IMR-90 (cell line): ENCODE measurements at regions not wholly inside any gene's neighbourhood (a gene's known extent, or its start where the extent isn't known, plus 50 kb on each side); places are given as distances from the start of the nearest gene placed in this dataset.

Source experiments
- ATAC-seq: fragments of 200-7000 bp; cut with Tn5 transposase; 2 replicates; pipeline ENCODE4 v1.9.1; 2020; ENCODE audit warnings: low read depth, mild to moderate bottlenecking, moderate library complexity
- BruUV-seq: library from RNA; stranded (reverse); fragments of 400-500 nt; replicated peaks from 2 replicates; lab custom pipeline; 2021; lab: Mats Ljungman, UMichigan
- CTCF ChIA-PET: fragments of 300-600 bp; formaldehyde crosslinking; extraction: SDS; loops from one replicate; lab custom pipeline; 2021; ENCODE audit warnings: antibody characterized with exemption; lab: Yijun Ruan, JAX
- POLR2A ChIA-PET: fragments of 300-600 bp; sonication (Branson Sonifier 250); formaldehyde crosslinking; loops from one replicate; lab custom pipeline; 2022; ENCODE audit warnings: antibody characterized with exemption; ENCODE audit not compliant: unreplicated experiment; lab: Charles Lee
- DNase-seq: peaks from one replicate; pipeline ENCODE4 v3.0.0; 2013
- H2AFZ ChIP-seq: replicated peaks from 2 replicates; pipeline ENCODE3; 2013; ENCODE audit warnings: low read length, mild to moderate bottlenecking; ENCODE audit not compliant: poor library complexity
- H2AK5ac ChIP-seq: 2 replicates; pipeline ENCODE4 v1.6.1; 2013; ENCODE audit warnings: low read depth, low read length, inconsistent platforms
- H2AK9ac ChIP-seq: replicated peaks from 2 replicates; pipeline ENCODE3; 2013; ENCODE audit warnings: mild to moderate bottlenecking, low read depth, low read length, moderate library complexity; ENCODE audit not compliant: poor library complexity
- H2BK120ac ChIP-seq: 2 replicates; pipeline ENCODE4 v1.6.1; 2013; ENCODE audit warnings: low read depth, low read length, inconsistent platforms
- H2BK15ac ChIP-seq: 3 replicates; pipeline ENCODE4 v1.6.1; 2013; ENCODE audit warnings: low read depth, low read length, inconsistent platforms
- H2BK20ac ChIP-seq: 2 replicates; pipeline ENCODE4 v1.6.1; 2013; ENCODE audit warnings: low read depth, mild to moderate bottlenecking, inconsistent platforms, low read length, moderate library complexity
- H2BK5ac ChIP-seq: 2 replicates; pipeline ENCODE4 v1.6.1; 2013; ENCODE audit warnings: mild to moderate bottlenecking, low read depth, low read length, inconsistent platforms; ENCODE audit not compliant: poor library complexity, severe bottlenecking
- H3K14ac ChIP-seq: replicated peaks from 2 replicates; pipeline ENCODE4 v1.6.1; 2013; ENCODE audit warnings: low read depth, low read length, inconsistent platforms
- H3K18ac ChIP-seq: 2 replicates; pipeline ENCODE4 v1.6.1; 2013; ENCODE audit warnings: low read depth, low read length, control low read depth
- H3K23ac ChIP-seq: 2 replicates; pipeline ENCODE4 v1.6.1; 2013; ENCODE audit warnings: low read depth, low read length, inconsistent platforms
- H3K27ac ChIP-seq: 2 replicates; pipeline ENCODE4 v1.5.1; 2013; ENCODE audit warnings: mild to moderate bottlenecking, control low read depth, low read length; ENCODE audit not compliant: insufficient read depth
- H3K27me3 ChIP-seq: 2 replicates; pipeline ENCODE4 v1.6.1; 2013; ENCODE audit warnings: low read length; ENCODE audit not compliant: control insufficient read depth, insufficient read depth
- H3K36me3 ChIP-seq: 2 replicates; pipeline ENCODE4 v1.6.1; 2013; ENCODE audit warnings: low read length, mixed read lengths; ENCODE audit not compliant: control insufficient read depth, insufficient read depth
- H3K4ac ChIP-seq: 2 replicates; pipeline ENCODE4 v1.6.1; 2013; ENCODE audit warnings: low read depth, low read length, inconsistent platforms
- H3K4me1 ChIP-seq: 2 replicates; pipeline ENCODE4 v1.6.1; 2013; ENCODE audit warnings: low read length, mixed read lengths; ENCODE audit not compliant: control insufficient read depth, insufficient read depth
- H3K4me2 ChIP-seq: 2 replicates; pipeline ENCODE4 v1.6.1; 2013; ENCODE audit warnings: low read depth, mild to moderate bottlenecking, control low read depth, low read length, moderate library complexity
- H3K4me3 ChIP-seq: 2 replicates; pipeline ENCODE4 v1.5.1; 2013; ENCODE audit warnings: low read depth, mild to moderate bottlenecking, control low read depth, low read length, moderate library complexity; ENCODE audit not compliant: insufficient read depth
- H3K56ac ChIP-seq: 2 replicates; pipeline ENCODE4 v1.6.1; 2013; ENCODE audit warnings: low read length, inconsistent platforms; ENCODE audit not compliant: insufficient read depth; ENCODE audit errors: extremely low read depth
- H3K79me1 ChIP-seq, 2 experiments: 2 replicates each; pipeline ENCODE4 v1.6.1; 2013; ENCODE audit warnings: low read length in 2 of 2, inconsistent platforms in 1 of 2, low read depth in 1 of 2
- H3K9ac ChIP-seq: 2 replicates; pipeline ENCODE4 v1.6.1; 2013; ENCODE audit warnings: low read depth, low read length, control low read depth
- H3K9me1 ChIP-seq: 2 replicates; pipeline ENCODE4 v1.6.1; 2013; ENCODE audit warnings: low read length, inconsistent platforms; ENCODE audit not compliant: insufficient read depth
- H3K9me3 ChIP-seq: 2 replicates; pipeline ENCODE4 v1.6.1; 2013; ENCODE audit warnings: low read length; ENCODE audit not compliant: control insufficient read depth, insufficient read depth
- H4K20me1 ChIP-seq: 2 replicates; pipeline ENCODE4 v1.6.1; 2013; ENCODE audit warnings: low read length, inconsistent platforms; ENCODE audit not compliant: insufficient read depth
- H4K5ac ChIP-seq: 2 replicates; pipeline ENCODE4 v1.6.1; 2013; ENCODE audit warnings: mild to moderate bottlenecking, low read depth, low read length, control low read depth
- H4K8ac ChIP-seq, 2 experiments: 2 replicates each; pipeline ENCODE4 v1.6.1; 2013; ENCODE audit warnings: low read depth in 2 of 2, low read length in 2 of 2, control low read depth in 1 of 2, inconsistent platforms in 1 of 2
- H4K91ac ChIP-seq: 2 replicates; pipeline ENCODE4 v1.6.1; 2013; ENCODE audit warnings: low read depth, low read length, inconsistent platforms; ENCODE audit not compliant: insufficient read depth
- BHLHE40 ChIP-seq: fragments of 150-350 bp; IDR thresholded peaks from 2 replicates; pipeline ENCODE4 v1.6.1; 2016; ENCODE audit warnings: mild to moderate bottlenecking, low read depth, low read length
- CEBPB ChIP-seq: IDR thresholded peaks from 2 replicates; pipeline ENCODE4 v1.6.1; 2012; ENCODE audit warnings: low read depth, low read length, improper control_type of control experiment
- CHD1 ChIP-seq: IDR thresholded peaks from 2 replicates; pipeline ENCODE4 v1.6.1; 2012; ENCODE audit warnings: low read depth, low read length, improper control_type of control experiment
- FOS ChIP-seq: fragments of 150-350 bp; IDR thresholded peaks from 2 replicates; pipeline ENCODE4 v1.6.1; 2016; ENCODE audit warnings: low read depth, low read length
- MAFK ChIP-seq: IDR thresholded peaks from 2 replicates; pipeline ENCODE4 v1.6.1; 2012; ENCODE audit warnings: low read depth, low read length, improper control_type of control experiment
- MXI1 ChIP-seq: IDR thresholded peaks from 2 replicates; pipeline ENCODE4 v1.6.1; 2012; ENCODE audit warnings: low read depth, mild to moderate bottlenecking, low read length, moderate library complexity, borderline replicate concordance
- NFE2L2 ChIP-seq: fragments of 150-350 bp; IDR thresholded peaks from 2 replicates; pipeline ENCODE4 v1.6.1; 2016; ENCODE audit warnings: low read depth, mild to moderate bottlenecking, low read length
- POLR2A ChIP-seq: IDR thresholded peaks from 2 replicates; pipeline ENCODE4 v1.6.1; 2012; ENCODE audit warnings: mild to moderate bottlenecking, low read depth, low read length
- RFX5 ChIP-seq: IDR thresholded peaks from 2 replicates; pipeline ENCODE4 v1.8.0; 2012; ENCODE audit warnings: low read depth, mild to moderate bottlenecking, low read length, moderate library complexity
- SMC3 ChIP-seq: fragments of 150-350 bp; IDR thresholded peaks from 2 replicates; pipeline ENCODE4 v1.6.1; 2016; ENCODE audit warnings: low read depth, mild to moderate bottlenecking, antibody characterized with exemption, low read length, moderate library complexity
- WGBS, 2 experiments: methylation state at CpG; one replicate each; pipeline versions ENCODE4 v1.1.5 to v1.1.7; 2013; ENCODE audit warnings: missing lambda C conversion rate in 2 of 2; ENCODE audit not compliant: insufficient read length in 1 of 2; ENCODE audit errors: extremely low coverage in 2 of 2; 5-methylcytosine and 5-hydroxymethylcytosine counted together
- dilution Hi-C: fragments of 300-500 bp; cut with HindIII; formaldehyde crosslinking; loops from one replicate; pipeline ENCODE4 v1.14.3; 2018; ENCODE audit warnings: low sequenced_read_pairs; ENCODE audit not compliant: unreplicated experiment
- in situ Hi-C: fragments of 300-500 bp; cut with MboI; formaldehyde crosslinking; loops from 3 replicates; pipeline ENCODE4 v1.14.3; 2019; ENCODE audit warnings: low sequenced_read_pairs, inconsistent platforms, mixed read lengths
- intact Hi-C: fragments of 100-400 bp; cut with micrococcal nuclease; formaldehyde crosslinking; loops from 2 replicates; pipeline ENCODE4 v1.10.0; 2022
- TF ChIP-seq, protein P1 (sequence below): conservative IDR thresholded peaks from 2 replicates; pipeline ENCODE4 v1.5.1; 2012; ENCODE audit warnings: mild to moderate bottlenecking, low read depth, low read length, improper control_type of control experiment

DNA sequence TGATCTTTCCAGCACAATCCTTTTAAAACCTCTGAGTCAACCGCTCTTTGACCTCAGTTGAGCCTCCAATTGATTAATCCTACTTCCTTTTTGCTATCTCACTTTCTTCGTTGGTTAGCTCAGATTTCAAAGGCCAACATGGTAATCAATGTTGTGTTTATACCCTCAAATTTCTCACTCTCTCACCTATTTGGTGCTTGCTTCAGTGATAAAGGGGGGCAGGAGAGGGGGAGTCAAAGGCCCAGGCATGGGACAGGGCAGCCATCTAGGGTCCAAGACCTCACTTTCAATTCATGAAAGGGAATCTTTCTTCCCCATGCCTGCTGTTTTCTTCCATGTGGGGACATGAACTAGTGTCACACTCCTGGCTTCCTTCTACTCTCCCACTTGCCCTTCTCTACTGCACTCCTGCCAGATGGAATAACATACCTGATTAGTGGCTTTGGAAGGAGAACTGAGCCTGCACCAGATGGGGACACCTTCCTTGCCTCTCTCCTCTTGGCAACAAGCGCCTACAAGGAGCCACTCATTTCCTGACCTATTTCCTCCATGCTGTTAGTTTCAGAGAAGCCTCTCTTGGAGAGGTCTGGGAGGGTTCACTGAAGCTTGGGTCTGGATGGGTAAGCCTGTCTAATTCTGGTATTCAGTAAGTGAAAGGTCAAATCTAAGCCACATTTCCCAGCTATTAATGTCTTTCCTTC, 73.3 kb upstream of the ARHGAP29 start:
- no peaks in the 10 kb centered on the region for H3K9me3 ChIP-seq
- no peak overlapping the region for H2BK20ac ChIP-seq
- H2AK5ac ChIP-seq = no peak overlapping the region; the same call in 1 of the 2 replicates
- H2BK15ac ChIP-seq = no peak overlapping the region
- H3K36me3 ChIP-seq = no peaks in the 10 kb centered on the region
- no peak overlapping the region for H4K5ac ChIP-seq
- no peaks in the 10 kb centered on the region for H4K20me1 ChIP-seq
- H3K9me1 ChIP-seq = 0 out of 2 replicates have a peak, but pooled peaks cover 4% of the 10 kb centered on the region
- peaks cover 4% of the 10 kb centered on the region; the same call in 1 of the 2 replicates for H3K27me3 ChIP-seq
- ATAC-seq (no peak), DNase-seq (no peak)
- no peak overlapping the region for H3K4me2 ChIP-seq
- in situ Hi-C loops = no loop called here
- no peak overlapping the region for H3K4me3 ChIP-seq
- ChIA-PET POLR2A (no interaction called here), CTCF (interaction anchor here (0.9 kb wide), 1 partner anchor 110 kb away, joined by 3 read pairs; no protein-coding TSS in a partner anchor)
- no peak overlapping the region; the same call in 1 of the 2 replicates for H3K14ac ChIP-seq
- dilution Hi-C loops = no loop called here
- BruUV-seq = no TSS peak
- no peak overlapping the region for H4K91ac ChIP-seq
- no CpG with 5 or more reads among the region's 3 CpGs for WGBS, 2 experiments
- no peak overlapping the region for H2BK5ac ChIP-seq
- no peaks in the 10 kb centered on the region for H3K79me1 ChIP-seq
- no peak for TF ChIP-seq POLR2A
- no peak for TF ChIP-seq SMC3
- TF ChIP-seq MAFK = no peak
- TF ChIP-seq FOS = no peak
- no peak for TF ChIP-seq CEBPB
- no peak for TF ChIP-seq CHD1
- TF ChIP-seq RFX5 = no peak
- TF ChIP-seq, protein P1, sequence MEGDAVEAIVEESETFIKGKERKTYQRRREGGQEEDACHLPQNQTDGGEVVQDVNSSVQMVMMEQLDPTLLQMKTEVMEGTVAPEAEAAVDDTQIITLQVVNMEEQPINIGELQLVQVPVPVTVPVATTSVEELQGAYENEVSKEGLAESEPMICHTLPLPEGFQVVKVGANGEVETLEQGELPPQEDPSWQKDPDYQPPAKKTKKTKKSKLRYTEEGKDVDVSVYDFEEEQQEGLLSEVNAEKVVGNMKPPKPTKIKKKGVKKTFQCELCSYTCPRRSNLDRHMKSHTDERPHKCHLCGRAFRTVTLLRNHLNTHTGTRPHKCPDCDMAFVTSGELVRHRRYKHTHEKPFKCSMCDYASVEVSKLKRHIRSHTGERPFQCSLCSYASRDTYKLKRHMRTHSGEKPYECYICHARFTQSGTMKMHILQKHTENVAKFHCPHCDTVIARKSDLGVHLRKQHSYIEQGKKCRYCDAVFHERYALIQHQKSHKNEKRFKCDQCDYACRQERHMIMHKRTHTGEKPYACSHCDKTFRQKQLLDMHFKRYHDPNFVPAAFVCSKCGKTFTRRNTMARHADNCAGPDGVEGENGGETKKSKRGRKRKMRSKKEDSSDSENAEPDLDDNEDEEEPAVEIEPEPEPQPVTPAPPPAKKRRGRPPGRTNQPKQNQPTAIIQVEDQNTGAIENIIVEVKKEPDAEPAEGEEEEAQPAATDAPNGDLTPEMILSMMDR = no peak
- no peak for TF ChIP-seq NFE2L2
- no peak for TF ChIP-seq MXI1
- TF ChIP-seq BHLHE40 = no peak
- no peaks in the 10 kb centered on the region; the same call in 1 of the 2 replicates for H3K4me1 ChIP-seq
- H4K8ac ChIP-seq = no peak overlapping the region
- H3K4ac ChIP-seq = no peak overlapping the region
- no peak overlapping the region for H2AFZ ChIP-seq
- intact Hi-C loops = no loop called here
- no peak overlapping the region for H3K56ac ChIP-seq
- H3K9ac ChIP-seq = no peak overlapping the region
- H3K27ac ChIP-seq = no peak overlapping the region
- H3K23ac ChIP-seq = no peak overlapping the region
- H3K18ac ChIP-seq = no peak overlapping the region
- no peak overlapping the region for H2AK9ac ChIP-seq
- H2BK120ac ChIP-seq = no peak overlapping the region
